Endothelial cell of hepatic sinusoid (primary cell): ENCODE measurements at regions not wholly inside any gene's neighbourhood (a gene's known extent, or its start where the extent isn't known, plus 50 kb on each side); places are given as distances from the start of the nearest gene placed in this dataset.
"Not testable (repeated sequence)": the region's sequence is repeated elsewhere in the genome, so short reads cannot be mapped to it uniquely, and the experiment has no call there.

Source experiments
- in situ Hi-C: cut with HindIII; loops from 2 replicates; pipeline ENCODE4 v1.10.0; 2017; ENCODE audit warnings: low sequenced_read_pairs

DNA sequence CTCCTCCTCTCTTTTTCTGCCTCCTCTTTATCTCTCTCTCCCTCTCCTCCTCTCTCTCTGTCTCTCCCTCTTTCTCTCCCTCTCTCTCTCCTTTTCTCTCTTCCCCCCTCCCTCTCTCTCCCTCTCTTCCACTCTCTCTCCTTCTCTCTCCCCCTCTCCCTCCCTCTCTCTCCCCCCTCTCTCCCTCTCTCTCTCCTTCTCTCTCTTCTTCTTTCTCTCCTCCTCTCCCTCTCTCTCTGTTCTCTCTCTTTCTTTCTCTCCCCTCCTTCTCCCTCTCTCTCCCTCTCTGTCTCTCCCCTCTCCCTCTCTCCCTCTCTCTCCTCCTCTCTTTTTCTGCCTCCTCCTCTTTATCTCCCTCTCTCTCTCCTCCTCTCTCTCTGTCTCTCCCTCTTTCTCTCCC is 197.4 kb downstream of the UQCRFS1 start:
- in situ Hi-C loops = no loop called here

DNA sequence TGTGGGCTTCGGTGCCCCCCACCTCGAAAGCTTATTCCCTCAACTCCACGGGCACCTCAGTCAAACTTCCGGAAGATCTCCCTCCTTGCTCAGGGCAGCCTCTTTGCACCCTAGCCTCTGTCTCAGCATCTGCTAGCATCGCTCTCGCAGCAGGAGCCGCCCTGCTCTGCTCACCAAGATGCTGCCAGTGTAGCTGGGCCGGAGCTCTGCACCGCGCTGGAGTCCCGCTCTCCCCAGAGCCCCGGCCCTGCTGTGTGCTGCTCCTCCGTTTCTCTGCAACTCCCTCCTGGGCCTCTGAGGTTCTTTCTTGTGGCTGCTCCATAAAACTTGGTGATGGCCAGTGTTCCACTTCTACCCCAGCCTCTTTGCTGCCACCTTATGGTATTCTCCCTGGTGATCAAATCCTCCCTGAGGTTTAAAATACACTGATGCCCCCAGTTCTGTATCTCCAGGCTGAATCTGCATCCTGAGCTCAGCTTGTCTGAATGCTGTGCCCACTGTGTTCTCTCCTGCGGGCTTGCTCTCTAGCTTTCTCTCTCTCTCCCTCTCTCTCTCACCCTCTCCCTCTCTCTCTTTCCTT is 198.0 kb downstream of the UQCRFS1 start:
- in situ Hi-C loops = no loop called here

DNA sequence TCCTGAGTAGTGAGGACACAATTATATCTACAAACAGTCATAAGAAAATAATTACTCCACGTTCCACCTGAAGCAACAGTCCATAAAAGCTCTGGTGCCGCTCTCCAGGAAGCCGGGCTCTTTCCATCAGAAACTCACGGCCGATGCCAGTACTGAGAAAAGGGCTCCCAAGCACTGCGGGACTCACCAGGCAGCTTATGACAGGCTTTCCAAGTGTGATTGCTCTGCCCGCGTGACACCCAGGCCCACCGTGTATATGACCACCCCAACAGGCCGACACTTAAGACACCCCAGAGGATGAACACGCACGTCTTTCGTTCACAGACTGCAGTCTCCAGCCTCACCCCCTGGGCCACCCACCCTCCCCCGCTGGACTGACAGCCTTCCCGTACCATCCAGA is 199.0 kb downstream of the UQCRFS1 start:
- in situ Hi-C loops = no loop called here

DNA sequence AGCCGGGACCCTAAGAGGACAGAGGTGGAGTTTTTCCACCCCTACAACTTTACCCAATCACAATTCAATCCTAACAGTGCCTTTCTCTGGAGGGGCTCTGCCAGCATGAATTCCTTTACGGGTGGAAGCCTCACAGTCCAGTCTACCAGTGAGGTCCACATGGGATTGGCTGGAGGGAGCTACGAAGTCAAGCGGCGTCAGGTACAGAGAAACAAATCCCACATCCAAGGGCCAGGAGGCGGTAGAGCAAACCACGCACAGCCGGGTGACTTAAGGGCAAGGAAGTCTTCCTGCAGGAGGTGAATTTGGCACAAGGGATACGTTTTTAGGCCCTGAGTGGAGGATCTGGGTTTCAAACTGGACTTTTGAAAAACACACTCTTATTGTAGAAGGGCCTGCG is 199.6 kb downstream of the UQCRFS1 start:
- in situ Hi-C loops = no loop called here

DNA sequence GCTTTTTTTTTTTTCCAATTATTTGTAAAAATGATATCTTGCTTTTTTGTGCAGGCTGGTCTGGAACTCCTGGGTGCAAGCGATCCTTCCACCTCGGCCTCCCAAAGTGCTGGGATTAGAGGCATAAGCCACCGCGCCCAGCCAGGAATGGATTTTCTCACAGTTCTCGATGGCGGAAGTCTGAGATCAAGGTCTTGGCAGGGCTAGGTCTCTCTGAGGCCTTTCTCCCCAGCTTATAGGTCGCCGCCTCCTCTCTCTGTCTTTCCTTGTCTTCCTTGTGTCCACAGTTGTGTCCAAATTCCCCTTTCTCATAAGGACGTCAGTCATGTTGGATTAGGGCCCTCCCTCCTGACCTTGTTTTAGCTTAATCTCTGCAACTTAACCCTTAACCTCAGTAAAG is 200.5 kb downstream of the UQCRFS1 start:
- in situ Hi-C loops = no loop called here

DNA sequence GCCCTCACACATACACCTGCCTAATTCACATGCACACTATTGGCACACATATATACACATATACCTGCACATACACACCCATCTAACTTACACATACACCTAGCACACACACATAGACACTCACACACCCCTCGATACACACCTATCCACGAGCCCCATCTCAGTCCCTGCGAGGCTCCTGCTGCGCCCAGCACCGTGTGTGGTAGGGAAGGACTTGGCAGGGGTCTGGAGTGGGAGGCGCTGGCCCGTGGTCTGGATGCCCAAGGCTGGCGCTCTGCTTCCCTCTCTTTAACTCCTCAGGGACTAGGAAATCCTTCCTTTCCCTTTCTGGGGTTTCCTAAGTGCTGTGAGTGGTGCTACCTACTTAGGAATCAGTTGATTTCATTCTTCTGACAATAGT is 202.7 kb downstream of the UQCRFS1 start:
- in situ Hi-C loops = no loop called here

DNA sequence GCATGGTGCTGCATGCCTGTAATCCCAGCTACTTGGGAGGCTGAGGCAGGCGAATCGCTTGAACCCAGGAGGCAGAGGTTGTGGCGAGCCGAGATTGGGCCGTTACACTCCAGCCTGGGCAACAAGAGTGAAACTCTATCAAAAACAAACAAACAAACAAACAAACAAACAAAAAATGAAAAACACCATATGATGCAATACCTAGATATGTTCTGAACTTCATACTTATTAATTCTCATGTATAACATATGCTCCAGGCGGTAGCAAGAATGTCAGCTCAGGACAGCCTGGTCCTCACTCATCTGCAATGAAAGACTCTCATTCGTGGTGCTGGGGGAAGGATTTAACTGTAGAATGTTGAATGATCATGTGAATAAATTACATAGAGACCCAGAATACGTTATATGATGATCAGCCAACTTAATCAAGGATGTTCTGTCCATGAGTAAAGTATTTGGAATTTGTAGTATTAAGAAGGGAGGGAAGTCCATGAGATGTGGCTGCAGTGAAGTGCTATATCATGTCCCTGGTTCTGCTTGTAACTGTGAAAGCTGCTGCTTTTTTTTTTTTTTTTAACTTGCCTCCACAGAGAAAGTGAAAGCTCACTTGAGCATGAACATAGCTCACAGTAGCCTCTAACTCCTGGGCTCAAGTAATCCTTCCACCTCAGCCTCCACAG is 206.8 kb downstream of the UQCRFS1 start:
- in situ Hi-C loops = no loop called here

DNA sequence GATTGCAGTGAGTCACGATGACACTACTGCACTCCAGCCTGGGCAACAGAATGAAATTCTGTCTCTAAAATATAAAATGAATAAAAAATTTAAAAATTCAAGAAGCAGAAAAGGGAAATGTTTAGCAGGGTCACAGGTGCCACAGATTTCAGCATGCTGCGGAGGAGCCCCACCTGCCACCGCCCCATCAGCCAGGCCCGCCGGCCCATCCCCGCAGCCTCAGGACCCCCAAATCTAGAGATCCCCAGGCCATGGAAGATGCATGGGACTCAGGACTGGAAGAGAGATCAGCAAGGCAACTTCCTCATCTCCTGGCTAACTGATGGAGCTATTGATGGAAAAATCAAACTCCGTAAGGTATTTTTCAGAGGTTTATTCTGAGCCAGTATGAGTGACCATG is 208.2 kb downstream of the UQCRFS1 start:
- in situ Hi-C loops = no loop called here

DNA sequence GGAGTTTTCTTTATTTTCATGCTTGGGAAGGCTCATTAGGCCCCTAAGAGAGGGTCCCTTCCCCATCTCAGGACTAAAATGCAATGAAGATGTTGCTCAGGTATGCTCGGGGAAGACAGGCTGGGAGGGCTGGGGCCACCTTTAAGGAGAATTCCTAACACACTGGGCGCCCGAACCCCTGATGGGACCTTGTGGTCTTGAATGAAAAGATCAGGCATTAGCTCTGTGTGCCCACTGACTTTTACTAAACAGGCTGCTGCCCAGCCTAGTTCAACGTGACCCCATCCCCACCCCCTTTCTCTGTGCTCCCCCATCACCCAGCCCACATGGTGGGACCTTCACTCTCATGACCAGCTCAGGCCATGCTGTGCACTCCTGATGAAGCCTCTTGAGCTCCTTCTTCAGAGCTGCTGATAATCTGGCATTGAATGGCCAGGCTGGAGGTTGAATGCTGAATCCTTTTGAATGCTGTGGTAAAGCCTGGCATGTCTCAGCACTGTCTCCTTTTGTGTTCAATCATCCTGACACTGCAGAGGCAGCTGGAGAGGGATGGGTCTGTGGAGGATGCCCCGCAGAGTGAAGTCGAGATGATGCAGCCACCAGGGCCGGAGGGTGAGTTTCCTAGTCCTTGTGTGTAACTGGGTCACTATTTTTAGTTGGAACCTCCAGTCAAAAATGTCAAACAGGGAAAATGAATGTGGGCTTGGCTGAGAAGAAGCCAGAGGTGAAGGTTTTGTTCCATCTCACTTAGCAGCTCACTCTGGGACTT is 209.1 kb downstream of the UQCRFS1 start:
- in situ Hi-C loops = no loop called here

DNA sequence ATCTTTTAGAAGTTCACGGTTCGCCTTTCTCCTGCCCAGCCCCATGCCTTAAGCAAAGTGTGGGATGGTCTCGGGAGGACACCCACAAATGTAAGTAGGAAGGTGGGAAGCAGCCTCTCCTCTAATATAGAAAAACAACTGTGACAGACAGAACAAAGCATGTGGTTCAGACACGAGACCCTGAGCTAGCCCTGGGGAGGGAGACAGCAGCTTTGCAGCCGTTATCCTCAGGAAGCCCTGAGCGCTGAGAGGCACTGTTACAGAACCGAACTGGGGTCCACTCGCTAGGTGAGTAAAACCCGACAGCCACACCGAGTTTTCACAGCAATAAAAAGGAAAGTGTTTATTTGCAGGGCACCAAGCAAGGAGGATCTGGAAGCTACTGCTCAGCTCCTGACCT is 210.6 kb downstream of the UQCRFS1 start:
- in situ Hi-C loops = no loop called here

DNA sequence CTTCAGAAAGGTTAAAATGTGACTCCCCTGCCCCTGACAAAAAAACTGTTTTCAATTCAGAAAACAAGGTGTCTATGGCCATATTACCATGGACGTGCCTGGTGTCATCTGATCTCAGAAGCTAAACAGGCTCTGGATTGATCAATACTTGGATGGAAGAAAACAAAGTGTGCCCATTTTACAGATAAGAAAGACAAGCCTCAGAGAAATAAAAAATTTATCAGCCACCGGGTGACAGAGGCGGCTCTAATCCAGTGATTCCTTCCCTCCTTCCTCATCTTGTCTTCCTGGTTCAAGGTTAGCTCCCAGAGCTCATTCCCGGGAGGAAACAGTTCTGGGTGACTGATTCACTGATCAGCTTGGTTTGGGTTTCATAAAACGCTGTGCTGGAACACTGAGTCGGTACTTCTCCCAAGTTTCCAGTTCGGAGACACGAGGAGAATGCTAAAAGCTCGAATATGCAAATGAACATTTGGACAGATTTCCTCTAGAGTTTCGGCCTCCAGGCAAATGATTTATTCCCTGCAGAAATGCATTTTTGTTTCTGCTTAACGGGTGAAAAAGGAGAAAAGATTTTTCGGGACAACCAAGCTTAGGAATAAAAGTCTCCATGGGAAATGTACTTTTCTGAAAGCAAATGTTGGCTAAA is 211.2 kb downstream of the UQCRFS1 start:
- in situ Hi-C loops = no loop called here

DNA sequence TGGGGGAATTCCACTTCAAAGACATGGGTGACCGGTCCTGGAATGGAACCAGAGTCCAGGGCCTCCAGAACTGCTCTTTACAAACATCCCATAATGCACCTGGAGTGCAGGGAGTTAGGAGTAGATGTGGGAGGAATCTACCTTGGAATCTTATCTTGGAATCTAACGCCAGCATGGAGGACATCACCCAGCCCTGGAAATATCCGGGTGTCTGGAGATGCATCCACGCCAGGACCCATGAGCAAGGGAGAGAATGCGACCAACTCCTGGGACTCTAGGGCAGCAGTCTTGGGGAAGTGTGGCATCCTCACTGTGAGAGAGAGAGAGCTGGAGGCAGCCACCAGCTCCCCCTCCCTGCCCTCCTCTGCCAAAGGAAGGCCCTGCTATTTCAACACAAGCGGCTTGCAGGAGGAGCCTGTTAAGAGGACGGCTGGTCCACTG is 211.8 kb downstream of the UQCRFS1 start:
- in situ Hi-C loops = no loop called here

DNA sequence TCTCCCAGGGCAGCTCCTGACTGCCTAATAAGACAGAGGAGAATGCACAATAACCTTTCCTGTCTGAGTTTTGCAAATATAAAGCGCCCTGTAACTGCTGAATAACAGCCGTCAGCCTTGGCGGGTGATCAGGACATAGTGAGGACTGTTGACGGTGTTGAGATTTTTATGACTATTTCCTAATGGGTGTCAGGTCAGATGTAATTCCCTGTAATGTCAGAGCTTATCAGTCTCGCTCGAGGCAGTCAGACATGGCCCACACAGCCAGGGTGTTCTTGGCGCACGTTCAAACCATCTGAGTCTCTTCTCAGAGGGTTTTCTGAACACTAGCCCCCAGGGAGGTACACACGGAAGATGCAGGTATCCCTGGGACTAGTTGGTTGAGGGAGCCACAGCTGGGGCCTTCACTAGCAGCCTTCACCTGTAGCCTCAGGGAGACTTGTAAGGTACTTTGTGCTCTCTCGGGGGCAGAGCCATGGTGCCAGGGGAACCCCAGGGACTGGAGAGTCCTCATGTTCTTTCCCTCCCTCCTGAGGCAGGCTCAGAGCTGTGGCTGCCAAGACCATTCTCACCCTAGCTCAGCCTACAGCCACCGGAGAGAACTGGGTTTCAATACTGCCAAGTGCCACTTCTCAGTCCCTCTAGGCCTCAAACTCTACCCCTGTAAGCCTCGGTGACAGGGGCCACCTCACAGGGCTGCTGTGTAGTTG is 213.1 kb downstream of the UQCRFS1 start:
- in situ Hi-C loops = no loop called here

DNA sequence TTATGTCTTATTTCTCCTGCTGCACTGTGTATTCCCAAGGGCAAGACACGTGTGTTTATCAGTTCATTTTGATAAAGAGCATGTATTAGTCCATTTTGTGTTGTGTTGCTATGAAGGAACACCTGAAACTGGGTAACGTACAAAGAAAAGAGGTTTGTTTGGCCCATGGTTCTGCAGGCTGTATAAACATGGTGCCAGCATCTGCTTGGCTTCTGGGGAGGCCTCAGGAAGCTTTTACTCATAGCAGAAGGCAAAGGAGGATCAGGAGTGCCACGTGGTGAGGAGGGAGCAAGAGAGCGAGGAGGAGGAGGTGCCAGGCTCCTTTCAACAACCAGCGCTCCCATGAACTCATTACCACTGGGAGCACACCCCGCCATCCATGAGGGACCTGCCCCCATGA is 214.0 kb downstream of the UQCRFS1 start:
- in situ Hi-C loops = no loop called here

DNA sequence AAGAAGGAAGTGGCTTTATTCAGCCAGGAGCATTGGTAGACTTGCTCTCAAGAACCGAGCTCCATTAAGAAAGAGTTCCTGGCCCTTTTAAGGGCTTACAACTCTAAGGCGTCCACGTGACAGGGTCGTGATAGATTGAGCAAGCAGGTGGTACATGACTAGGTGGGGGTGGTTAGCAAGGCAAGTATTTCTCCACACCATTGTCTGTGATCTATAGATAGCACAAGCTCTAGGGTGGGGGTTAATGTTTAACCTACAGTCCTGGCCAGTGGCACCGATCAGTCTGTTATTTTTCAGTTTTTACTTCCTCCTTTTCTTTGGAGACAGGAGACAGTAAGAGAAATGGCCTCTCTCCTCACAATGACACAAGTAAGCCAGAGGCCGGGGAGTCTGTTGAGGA is 215.1 kb downstream of the UQCRFS1 start:
- in situ Hi-C loops = not testable (repeated sequence)

DNA sequence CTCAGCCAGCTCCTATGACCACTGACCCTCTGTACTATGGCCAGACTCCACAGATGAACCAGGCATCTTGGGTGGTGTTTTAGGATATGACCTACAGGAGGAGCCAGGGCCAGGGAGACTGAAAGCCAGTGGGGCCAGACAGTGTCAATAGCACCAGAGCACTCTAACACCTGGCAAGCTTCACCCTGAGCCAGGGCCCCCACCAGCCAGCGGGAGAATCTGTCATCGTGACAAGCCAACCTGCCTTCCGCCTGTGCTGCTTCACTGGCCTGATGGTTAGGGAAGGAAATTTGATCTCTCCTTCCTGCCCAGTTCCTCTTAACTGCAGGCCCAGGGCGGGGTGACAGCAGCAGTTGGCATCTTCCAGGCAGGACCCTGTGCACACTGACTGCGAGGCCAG is 222.4 kb downstream of the UQCRFS1 start:
- in situ Hi-C loops = loop anchor here (5.0 kb wide), 1 partner anchor 107 kb away; no protein-coding TSS in a partner anchor

DNA sequence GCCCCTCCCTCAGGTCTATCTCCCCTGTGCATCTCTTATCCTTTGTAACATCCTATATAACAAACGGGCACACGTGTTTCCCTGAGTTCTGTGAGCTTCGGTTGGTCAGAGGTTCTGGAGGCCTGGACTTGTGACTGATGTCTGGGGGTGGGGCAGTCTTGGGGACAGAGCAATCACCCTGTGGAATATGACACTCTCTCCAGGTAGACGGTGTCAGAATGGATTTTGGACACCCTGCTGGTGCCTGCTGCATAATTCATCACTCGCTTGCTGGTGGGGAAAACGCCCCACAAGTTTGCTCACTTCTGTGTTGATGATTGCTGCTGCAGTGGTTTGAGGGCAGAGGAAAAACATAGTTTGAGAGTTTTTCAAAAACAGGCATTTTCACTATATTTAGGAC is 223.2 kb downstream of the UQCRFS1 start:
- in situ Hi-C loops = loop anchor here (5.0 kb wide), 1 partner anchor 108 kb away; no protein-coding TSS in a partner anchor

DNA sequence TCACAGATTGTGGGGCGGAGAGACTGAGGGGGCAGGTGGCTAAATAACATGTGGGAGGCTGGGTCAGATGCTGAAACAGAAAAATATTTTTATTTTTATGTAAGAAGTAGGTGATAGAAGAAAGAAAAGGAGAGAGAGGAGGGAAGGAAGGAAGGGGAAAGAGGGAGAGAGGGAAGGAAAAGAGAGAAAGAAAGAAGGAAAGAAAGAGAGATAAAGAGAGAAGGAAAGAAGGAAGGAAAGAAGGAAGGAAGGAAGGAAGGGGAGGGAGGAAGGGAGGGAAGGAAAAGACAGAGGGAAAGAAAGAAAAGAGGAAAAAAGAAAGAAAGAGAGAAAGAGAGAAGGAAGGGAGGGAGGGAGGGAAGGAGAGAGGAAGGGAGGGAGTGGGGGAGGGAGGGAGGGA is 224.9 kb downstream of the UQCRFS1 start:
- in situ Hi-C loops = no loop called here

DNA sequence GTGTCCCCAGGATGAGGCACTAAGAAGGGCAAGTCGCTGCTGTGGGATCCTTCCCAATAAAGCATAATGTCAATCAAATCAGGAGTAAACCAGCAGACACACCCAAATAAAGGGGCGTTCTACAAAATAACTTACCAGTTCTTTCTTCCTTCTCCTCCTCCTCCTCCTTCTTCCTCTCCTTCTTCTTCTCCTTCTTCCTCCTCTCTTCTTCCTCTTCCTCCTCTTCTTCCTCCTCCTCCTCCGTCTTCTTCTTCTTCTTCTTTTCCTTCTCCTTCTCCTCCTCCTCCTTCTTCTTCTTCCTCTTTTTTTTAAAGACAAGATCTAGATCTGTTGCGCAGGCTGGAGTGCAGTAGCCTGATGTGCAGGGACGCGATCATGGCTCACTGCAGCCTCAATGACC is 225.8 kb downstream of the UQCRFS1 start:
- in situ Hi-C loops = no loop called here

DNA sequence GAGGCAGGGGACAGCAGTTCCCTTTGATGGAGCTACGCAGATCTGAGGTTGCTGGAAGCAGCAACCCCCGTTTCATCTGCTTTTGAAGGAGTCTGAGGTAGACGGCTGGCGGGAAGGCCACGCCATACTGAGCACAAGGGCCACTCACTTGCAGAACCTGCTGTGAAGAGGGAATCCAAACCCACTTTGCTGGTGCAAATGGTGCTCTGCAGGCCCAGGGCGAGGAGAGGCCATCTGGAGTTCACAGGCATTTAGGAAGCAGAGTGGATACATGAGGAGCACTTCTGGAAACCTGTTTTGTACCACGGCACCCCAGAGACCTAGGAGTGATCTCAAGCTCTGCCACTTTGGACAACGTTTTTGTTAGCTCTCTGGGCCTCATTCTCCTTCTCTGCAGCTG is 227.8 kb downstream of the UQCRFS1 start:
- in situ Hi-C loops = no loop called here

DNA sequence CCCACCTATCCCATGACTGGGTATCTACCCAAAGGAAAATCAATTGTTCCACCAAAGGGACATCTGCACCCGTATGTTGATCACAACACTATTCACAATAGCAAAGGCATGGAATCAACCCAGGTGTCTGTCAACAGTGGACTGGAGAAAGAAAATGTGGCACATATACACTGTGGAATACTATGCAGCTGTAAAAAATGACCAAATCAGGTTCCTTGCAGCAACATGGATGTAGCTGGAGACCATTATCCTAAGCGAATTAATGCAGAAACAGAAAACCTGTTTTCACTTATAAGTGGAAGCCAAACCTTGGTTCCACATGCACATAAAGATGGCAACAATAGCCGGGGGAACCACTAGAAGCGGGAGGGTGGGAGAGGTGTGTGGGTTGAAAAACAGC is 228.6 kb downstream of the UQCRFS1 start:
- in situ Hi-C loops = loop anchor here (5.0 kb wide), 1 partner anchor 62 kb away; no protein-coding TSS in a partner anchor
